CD14-positive monocyte (primary cell): ENCODE measurements at regions not wholly inside any gene's neighbourhood (a gene's known extent, or its start where the extent isn't known, plus 50 kb on each side); places are given as distances from the start of the nearest gene placed in this dataset.

Source experiments
- DNase-seq, 3 donors: peaks; one replicate each; pipeline ENCODE4 v3.0.0-alpha.2; 2011 to 2022
- H2AFZ ChIP-seq: 2 replicates; pipeline ENCODE4 v1.6.0; 2012; ENCODE audit warnings: mild to moderate bottlenecking, low read depth, low read length, inconsistent platforms; ENCODE audit not compliant: insufficient read depth, poor library complexity, severe bottlenecking
- H3K27ac ChIP-seq, 2 donors: 1 replicate in 1 of 2; 2 replicates in 1 of 2; pipeline ENCODE4 v1.5.1; 2012 to 2013; ENCODE audit warnings: low read length in 2 of 2, control low read depth in 1 of 2, inconsistent platforms in 1 of 2, low read depth in 1 of 2, mild to moderate bottlenecking in 1 of 2
- H3K27me3 ChIP-seq, 2 donors: one replicate each; pipeline versions ENCODE4 v1.6.0 to v1.6.1; 2011 to 2013; ENCODE audit warnings: low read length in 2 of 2; ENCODE audit not compliant: control insufficient read depth in 2 of 2, insufficient read depth in 2 of 2
- H3K36me3 ChIP-seq, 2 donors: replicated peaks in 1 of 2; 1 replicate in 1 of 2; 2 replicates in 1 of 2; pipeline versions ENCODE4 v1.5.1 to v1.6.1; 2012 to 2013; ENCODE audit warnings: low read length in 2 of 2, control low read depth in 1 of 2, inconsistent platforms in 1 of 2, mild to moderate bottlenecking in 1 of 2; ENCODE audit not compliant: insufficient read depth in 2 of 2, control insufficient read depth in 1 of 2
- H3K4me1 ChIP-seq, 2 donors: 1 replicate in 1 of 2; 2 replicates in 1 of 2; pipeline versions ENCODE4 v1.5.1 to v1.6.1; 2012 to 2013; ENCODE audit warnings: low read length in 2 of 2, control low read depth in 1 of 2, inconsistent platforms in 1 of 2, mild to moderate bottlenecking in 1 of 2, moderate library complexity in 1 of 2; ENCODE audit not compliant: insufficient read depth in 2 of 2, control insufficient read depth in 1 of 2
- H3K4me2 ChIP-seq: replicated peaks from 2 replicates; pipeline ENCODE3; 2012; ENCODE audit warnings: low read length, moderate library complexity, mild to moderate bottlenecking; ENCODE audit not compliant: poor library complexity, severe bottlenecking; ENCODE audit errors: extremely low read depth
- H3K4me3 ChIP-seq, 3 experiments: fragments of 200-600 bp in 1 of 3; sonication (generic) in 1 of 3; replicated peaks in 1 of 3; 1 replicate in 2 of 3; 2 replicates in 1 of 3; pipeline ENCODE4 v1.5.1; 2011 to 2013; ENCODE audit warnings: low read length in 3 of 3, mild to moderate bottlenecking in 3 of 3, control low read depth in 2 of 3, low read depth in 2 of 3, inconsistent platforms in 1 of 3, moderate library complexity in 1 of 3
- H3K79me2 ChIP-seq: 2 replicates; pipeline ENCODE4 v1.6.0; 2012; ENCODE audit warnings: mild to moderate bottlenecking, control low read depth, inconsistent platforms, low read length, moderate library complexity; ENCODE audit not compliant: insufficient read depth
- H3K9ac ChIP-seq: 2 replicates; pipeline ENCODE4 v1.6.0; 2017; ENCODE audit warnings: low read length, mild to moderate bottlenecking; ENCODE audit not compliant: insufficient read depth, poor library complexity, severe bottlenecking
- H3K9me3 ChIP-seq, 2 donors: replicated peaks in 1 of 2; 1 replicate in 1 of 2; 2 replicates in 1 of 2; pipeline versions ENCODE4 v1.5.1 to v1.6.1; 2012 to 2013; ENCODE audit warnings: low read length in 2 of 2, control low read depth in 1 of 2; ENCODE audit not compliant: control insufficient read depth in 1 of 2, insufficient read depth in 1 of 2
- H4K20me1 ChIP-seq: 2 replicates; pipeline ENCODE4 v1.6.0; 2012; ENCODE audit warnings: mild to moderate bottlenecking, low read length, control low read depth, moderate library complexity; ENCODE audit not compliant: insufficient read depth
- H3K27ac Mint-ChIP-seq, 7 donors: one replicate each; pipeline ENCODE4 v1.8.0; 2020; ENCODE audit warnings: mild to moderate bottlenecking in 7 of 7, mixed read lengths in 7 of 7, moderate library complexity in 6 of 7, inconsistent platforms in 2 of 7
- H3K27me3 Mint-ChIP-seq, 3 donors: one replicate each; pipeline ENCODE4 v1.8.0; 2021 to 2022; ENCODE audit warnings: low read depth in 3 of 3, mild to moderate bottlenecking in 3 of 3, mixed read lengths in 3 of 3, moderate library complexity in 3 of 3, inconsistent platforms in 1 of 3
- H3K36me3 Mint-ChIP-seq, 2 donors: one replicate each; pipeline ENCODE4 v1.8.0; 2020; ENCODE audit warnings: mixed read lengths in 2 of 2, inconsistent platforms in 1 of 2, mild to moderate bottlenecking in 1 of 2
- H3K4me1 Mint-ChIP-seq: one replicate; pipeline ENCODE4 v1.8.0; 2020; ENCODE audit warnings: mild to moderate bottlenecking, mixed read lengths
- H3K4me3 Mint-ChIP-seq, 2 donors: one replicate each; pipeline ENCODE4 v1.8.0; 2020; ENCODE audit warnings: mild to moderate bottlenecking in 2 of 2, mixed read lengths in 2 of 2, moderate library complexity in 1 of 2
- H3K9me3 Mint-ChIP-seq, 7 donors: one replicate each; pipeline ENCODE4 v1.8.0; 2020 to 2022; ENCODE audit warnings: mixed read lengths in 7 of 7, mild to moderate bottlenecking in 6 of 7, moderate library complexity in 6 of 7, inconsistent platforms in 2 of 7
- WGBS: methylation state at CpG from one replicate; pipeline ENCODE4 v1.1.5; 2013; ENCODE audit warnings: missing lambda C conversion rate; ENCODE audit not compliant: insufficient coverage; 5-methylcytosine and 5-hydroxymethylcytosine counted together
- intact Hi-C, 2 donors: fragments of 100-400 bp; cut with micrococcal nuclease; formaldehyde crosslinking; loops; one replicate each; pipeline versions ENCODE4 v1.15.0 to v1.15.1; 2023
- TF ChIP-seq, protein P1 (sequence below): fragments of 200-600 bp; IDR thresholded peaks from one replicate; pipeline ENCODE4 v1.8.0; 2022; ENCODE audit warnings: antibody characterized with exemption, mild to moderate bottlenecking

- peaks cover 0 to 2% (median 2%) of the 10 kb centered on the region in 3 donors for H3K27me3 Mint-ChIP-seq
Observed at GRCh38 chr17:77322514-77323412, 182.0 kb downstream of the SEC14L1 start.

More at GRCh38 chr17:77322514-77323412, 182.0 kb downstream of the SEC14L1 start:
- Mint-ChIP-seq H3K4me3 (peak overlapping the region; percentile 50 to 70), H3K9me3 (peaks cover 0 to 3% (median 0%) of the 10 kb centered on the region in 7 donors), H3K36me3 (peaks cover 7 to 8% of the 10 kb centered on the region in 2 donors), H3K4me1 (peaks cover 82% of the 10 kb centered on the region), H3K27ac (peak overlapping the region in 6 of 7 donors; percentile 40 to 85 (median 72))
- H3K79me2 ChIP-seq = peaks cover 57% of the 10 kb centered on the region
- peak; percentile 48 to 71 (median 63) for DNase-seq
- H3K4me3 ChIP-seq = peak overlapping the region in 1 of 3 experiments; percentile 59
- no peak overlapping the region for H2AFZ ChIP-seq
- H3K9me3 ChIP-seq = no peaks in the 10 kb centered on the region
- H3K36me3 ChIP-seq = no peaks in the 10 kb centered on the region
- 45% methylated on average over 25 of the region's 32 CpGs for WGBS
- H4K20me1 ChIP-seq = peaks cover 15% of the 10 kb centered on the region
- H3K27me3 ChIP-seq = no peaks in the 10 kb centered on the region
- H3K27ac ChIP-seq = peak overlapping the region in 1 of 2 donors; percentile 55
- H3K4me1 ChIP-seq = peaks cover 82 to 87% of the 10 kb centered on the region in 2 donors
- intact Hi-C loops = no loop called here
- peak overlapping the region; percentile 65 for H3K4me2 ChIP-seq
- H3K9ac ChIP-seq = peak overlapping the region; percentile 33
- TF ChIP-seq, protein P1, sequence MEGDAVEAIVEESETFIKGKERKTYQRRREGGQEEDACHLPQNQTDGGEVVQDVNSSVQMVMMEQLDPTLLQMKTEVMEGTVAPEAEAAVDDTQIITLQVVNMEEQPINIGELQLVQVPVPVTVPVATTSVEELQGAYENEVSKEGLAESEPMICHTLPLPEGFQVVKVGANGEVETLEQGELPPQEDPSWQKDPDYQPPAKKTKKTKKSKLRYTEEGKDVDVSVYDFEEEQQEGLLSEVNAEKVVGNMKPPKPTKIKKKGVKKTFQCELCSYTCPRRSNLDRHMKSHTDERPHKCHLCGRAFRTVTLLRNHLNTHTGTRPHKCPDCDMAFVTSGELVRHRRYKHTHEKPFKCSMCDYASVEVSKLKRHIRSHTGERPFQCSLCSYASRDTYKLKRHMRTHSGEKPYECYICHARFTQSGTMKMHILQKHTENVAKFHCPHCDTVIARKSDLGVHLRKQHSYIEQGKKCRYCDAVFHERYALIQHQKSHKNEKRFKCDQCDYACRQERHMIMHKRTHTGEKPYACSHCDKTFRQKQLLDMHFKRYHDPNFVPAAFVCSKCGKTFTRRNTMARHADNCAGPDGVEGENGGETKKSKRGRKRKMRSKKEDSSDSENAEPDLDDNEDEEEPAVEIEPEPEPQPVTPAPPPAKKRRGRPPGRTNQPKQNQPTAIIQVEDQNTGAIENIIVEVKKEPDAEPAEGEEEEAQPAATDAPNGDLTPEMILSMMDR = no peak
